Gastrocnemius medialis (tissue), 4 donors: ENCODE measurements at regions not wholly inside any gene's neighbourhood (a gene's known extent, or its start where the extent isn't known, plus 50 kb on each side); places are given as distances from the start of the nearest gene placed in this dataset.

Experiments
- ATAC-seq, 2 donors: fragments of 150-250 bp; one replicate each; pipeline ENCODE4 v1.9.1; 2016
- DNase-seq, 2 donors: peaks; one replicate each; pipeline ENCODE4 v3.0.0-alpha.2; 2019
- H3K27ac ChIP-seq, 4 donors: fragments of 200-600 bp; sonication (generic); 1 replicate in 1 of 4; 2 replicates in 3 of 4; pipeline ENCODE4 v1.5.1; 2016 to 2018; ENCODE audit warnings: mild to moderate bottlenecking in 2 of 4, moderate library complexity in 1 of 4
- H3K27me3 ChIP-seq, 3 donors: fragments of 200-600 bp; sonication (generic) in 2 of 3; 1 replicate in 1 of 3; 2 replicates in 2 of 3; pipeline versions ENCODE4 v1.5.1 to v1.6.0; 2016 to 2019; ENCODE audit warnings: mild to moderate bottlenecking in 1 of 3, moderate library complexity in 1 of 3
- H3K36me3 ChIP-seq, 2 donors: fragments of 200-600 bp; sonication (generic) in 1 of 2; one replicate each; pipeline ENCODE4 v1.5.1; 2017 to 2018
- H3K4me1 ChIP-seq, 2 donors: fragments of 200-600 bp; sonication (generic) in 1 of 2; one replicate each; pipeline ENCODE4 v1.5.1; 2016 to 2017; ENCODE audit warnings: mild to moderate bottlenecking in 2 of 2
- H3K4me3 ChIP-seq, 4 donors: fragments of 200-600 bp; sonication (generic) in 3 of 4; 1 replicate in 1 of 4; 2 replicates in 3 of 4; pipeline ENCODE4 v1.5.1; 2016 to 2019; ENCODE audit warnings: mild to moderate bottlenecking in 2 of 4
- H3K9me3 ChIP-seq, 3 donors: fragments of 200-600 bp; sonication (generic) in 2 of 3; 1 replicate in 1 of 3; 2 replicates in 2 of 3; pipeline ENCODE4 v1.5.1; 2016 to 2019
- POLR2A ChIP-seq, 2 donors: fragments of 450-650 bp; IDR thresholded peaks; one replicate each; pipeline ENCODE4 v1.6.1; 2017; ENCODE audit warnings: antibody characterized with exemption in 2 of 2, mild to moderate bottlenecking in 2 of 2, moderate library complexity in 2 of 2
- in situ Hi-C, 4 donors: fragments of 200-750 bp; cut with MboI; loops; one replicate each; pipeline versions ENCODE4 v1.15.0 to v1.8.0; 2017; ENCODE audit warnings: low sequenced_read_pairs in 4 of 4
- intact Hi-C: fragments of 100-400 bp; cut with DNase I; formaldehyde crosslinking; loops from one replicate; pipeline ENCODE4 v1.15.1; 2023; ENCODE audit warnings: low total_unique reads
- TF ChIP-seq, protein P1 (sequence below), 5 experiments: fragments of 450-650 bp in 3 of 5; fragments of 200-600 bp in 2 of 5; sonication (generic) in 2 of 5; IDR thresholded peaks in 4 of 5; conservative IDR thresholded peaks in 1 of 5; 1 replicate in 4 of 5; 2 replicates in 1 of 5; pipeline ENCODE4 v1.5.1; 2016 to 2019; ENCODE audit warnings: antibody characterized with exemption in 5 of 5, mild to moderate bottlenecking in 3 of 5, moderate library complexity in 3 of 5

DNA sequence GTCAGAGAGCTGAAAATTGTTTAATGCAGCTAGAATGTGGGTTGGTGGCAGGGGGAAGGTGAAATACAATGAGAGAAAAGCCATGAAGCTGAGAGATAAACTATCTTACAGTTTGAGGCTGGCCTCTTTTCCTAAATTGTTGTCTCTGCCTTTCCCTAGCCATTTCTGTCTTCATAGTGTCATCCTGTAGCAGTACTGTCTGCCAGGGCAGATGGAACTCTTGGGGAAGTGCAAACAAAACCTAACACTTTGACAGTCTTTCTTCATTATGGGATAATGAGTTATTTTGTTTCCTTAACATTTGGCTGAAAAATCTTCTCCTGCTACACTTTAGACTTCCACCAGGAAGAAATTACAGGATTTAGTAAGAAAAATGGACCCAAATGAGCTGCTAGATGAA, 197.8 kb upstream of the ARX start:
- intact Hi-C loops, result no loop called here
- in situ Hi-C loops, result no loop called here
- Histone ChIP-seq H3K27ac (no peak overlapping the region), H3K36me3 (no peaks in the 10 kb centered on the region), H3K4me3 (no peak overlapping the region), H3K9me3 (no peaks in the 10 kb centered on the region), H3K4me1 (no peaks in the 10 kb centered on the region), H3K27me3 (no peaks in the 10 kb centered on the region)
- no peak for TF ChIP-seq POLR2A (IDR thresholded peaks at IDR 0.05)
- TF ChIP-seq, protein P1, sequence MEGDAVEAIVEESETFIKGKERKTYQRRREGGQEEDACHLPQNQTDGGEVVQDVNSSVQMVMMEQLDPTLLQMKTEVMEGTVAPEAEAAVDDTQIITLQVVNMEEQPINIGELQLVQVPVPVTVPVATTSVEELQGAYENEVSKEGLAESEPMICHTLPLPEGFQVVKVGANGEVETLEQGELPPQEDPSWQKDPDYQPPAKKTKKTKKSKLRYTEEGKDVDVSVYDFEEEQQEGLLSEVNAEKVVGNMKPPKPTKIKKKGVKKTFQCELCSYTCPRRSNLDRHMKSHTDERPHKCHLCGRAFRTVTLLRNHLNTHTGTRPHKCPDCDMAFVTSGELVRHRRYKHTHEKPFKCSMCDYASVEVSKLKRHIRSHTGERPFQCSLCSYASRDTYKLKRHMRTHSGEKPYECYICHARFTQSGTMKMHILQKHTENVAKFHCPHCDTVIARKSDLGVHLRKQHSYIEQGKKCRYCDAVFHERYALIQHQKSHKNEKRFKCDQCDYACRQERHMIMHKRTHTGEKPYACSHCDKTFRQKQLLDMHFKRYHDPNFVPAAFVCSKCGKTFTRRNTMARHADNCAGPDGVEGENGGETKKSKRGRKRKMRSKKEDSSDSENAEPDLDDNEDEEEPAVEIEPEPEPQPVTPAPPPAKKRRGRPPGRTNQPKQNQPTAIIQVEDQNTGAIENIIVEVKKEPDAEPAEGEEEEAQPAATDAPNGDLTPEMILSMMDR (IDR thresholded peaks at IDR 0.05 in 4 of 5, conservative IDR thresholded peaks at IDR 0.05 in 1 of 5), result no peak
- ATAC-seq (no peak), DNase-seq (no peak)

DNA sequence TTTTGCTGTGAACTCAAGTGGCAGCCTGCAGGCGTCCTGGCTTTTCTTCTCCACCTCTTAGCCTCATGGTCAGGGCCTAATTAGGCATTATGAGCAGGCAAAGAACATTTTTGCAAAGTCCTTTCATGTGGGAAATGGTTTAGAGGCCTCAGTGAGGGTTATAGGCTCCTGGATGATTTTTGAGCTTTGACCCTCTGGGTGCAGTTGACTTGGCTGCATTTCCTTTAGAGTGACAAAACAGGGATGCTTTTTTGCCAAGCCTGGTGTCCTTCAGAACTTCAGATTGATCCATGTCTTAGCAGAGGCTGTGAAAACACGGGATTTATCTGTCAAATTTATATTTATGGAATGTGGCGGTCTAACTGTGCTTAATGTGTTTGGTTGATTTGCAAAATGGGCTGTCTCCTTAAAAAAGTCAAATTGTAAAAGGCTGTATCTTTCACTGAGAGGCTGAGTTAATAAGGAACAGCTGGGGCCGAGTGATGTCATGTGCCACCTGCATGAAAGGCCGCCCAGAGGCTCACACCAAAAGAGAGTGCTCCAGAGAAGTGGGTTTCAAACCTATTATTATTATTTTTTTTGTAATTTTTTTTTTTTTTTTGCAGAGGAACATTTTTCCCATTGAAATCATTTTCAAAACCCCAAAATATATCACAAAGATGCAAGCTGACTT, 192.2 kb upstream of the ARX start:
- no peak for TF ChIP-seq POLR2A (IDR thresholded peaks at IDR 0.05)
- TF ChIP-seq, protein P1 (IDR thresholded peaks at IDR 0.05 in 4 of 5, conservative IDR thresholded peaks at IDR 0.05 in 1 of 5), result no peak
- H3K27ac ChIP-seq, result no peak overlapping the region
- no peak for DNase-seq
- H3K9me3 ChIP-seq, result no peaks in the 10 kb centered on the region
- in situ Hi-C loops (no loop called here), intact Hi-C loops (no loop called here)
- no peaks in the 10 kb centered on the region for H3K36me3 ChIP-seq
- H3K4me3 ChIP-seq, result no peak overlapping the region
- no peaks in the 10 kb centered on the region for H3K27me3 ChIP-seq
- H3K4me1 ChIP-seq, result no peaks in the 10 kb centered on the region
- no peak for ATAC-seq

DNA sequence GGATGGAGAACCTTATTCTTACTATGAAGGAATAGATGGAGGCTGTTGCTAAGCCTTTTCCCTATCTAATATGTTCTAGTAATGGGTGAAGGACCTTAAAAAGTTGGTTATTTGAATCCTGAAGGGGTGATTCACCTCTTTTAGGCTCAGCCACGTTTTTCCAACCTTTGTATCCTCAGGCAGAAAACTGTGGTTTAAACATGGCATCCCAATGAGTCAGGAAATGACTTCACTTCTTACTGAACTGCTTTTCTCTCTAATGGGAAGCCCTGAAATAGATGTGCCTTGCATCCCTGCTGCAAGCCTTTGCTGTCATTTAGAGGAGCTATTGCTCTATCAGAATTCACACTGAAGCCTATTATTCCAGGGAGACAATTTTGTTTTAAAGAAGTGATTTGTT, 191.0 kb upstream of the ARX start:
- Histone ChIP-seq H3K4me1 (no peaks in the 10 kb centered on the region), H3K27ac (no peak overlapping the region), H3K36me3 (no peaks in the 10 kb centered on the region), H3K9me3 (no peaks in the 10 kb centered on the region), H3K4me3 (no peak overlapping the region), H3K27me3 (no peaks in the 10 kb centered on the region)
- in situ Hi-C loops (no loop called here), intact Hi-C loops (no loop called here)
- DNase-seq (no peak), ATAC-seq (no peak)
- TF ChIP-seq, protein P1 (IDR thresholded peaks at IDR 0.05 in 4 of 5, conservative IDR thresholded peaks at IDR 0.05 in 1 of 5), result no peak
- no peak for TF ChIP-seq POLR2A (IDR thresholded peaks at IDR 0.05)

DNA sequence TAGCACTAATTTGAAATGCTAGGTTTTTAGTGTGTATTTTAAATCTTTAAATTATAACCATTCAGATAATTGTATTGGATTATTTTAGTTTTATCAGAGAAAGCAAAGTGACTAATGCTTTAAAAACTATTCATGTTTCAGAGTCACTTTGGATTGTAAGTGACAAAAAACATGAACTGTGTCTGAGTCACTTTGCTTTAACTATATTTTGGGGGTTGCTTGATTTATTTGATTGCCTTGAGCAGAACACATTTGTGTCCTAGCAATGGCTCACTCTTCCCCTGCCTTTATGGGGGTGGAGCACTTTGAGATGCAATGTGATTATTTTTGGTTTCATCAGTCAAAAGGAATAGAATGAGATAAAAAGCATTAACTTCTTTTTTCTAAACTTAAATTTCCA, 188.4 kb upstream of the ARX start:
- in situ Hi-C loops, result no loop called here

More for the DNA sequence above, 188.4 kb upstream of the ARX start:
- no peaks in the 10 kb centered on the region for H3K9me3 ChIP-seq
- H3K27ac ChIP-seq, result no peak overlapping the region
- no peak for TF ChIP-seq POLR2A (IDR thresholded peaks at IDR 0.05)
- TF ChIP-seq, protein P1 (IDR thresholded peaks at IDR 0.05 in 4 of 5, conservative IDR thresholded peaks at IDR 0.05 in 1 of 5), result no peak
- intact Hi-C loops, result no loop called here
- DNase-seq (no peak), ATAC-seq (no peak)
- no peaks in the 10 kb centered on the region for H3K36me3 ChIP-seq
- no peak overlapping the region for H3K4me3 ChIP-seq
- H3K4me1 ChIP-seq, result no peaks in the 10 kb centered on the region
- no peaks in the 10 kb centered on the region for H3K27me3 ChIP-seq
